SKM-1 (cell line): ENCODE measurements at regions not wholly inside any gene's neighbourhood (a gene's known extent, or its start where the extent isn't known, plus 50 kb on each side); places are given as distances from the start of the nearest gene placed in this dataset.
"Not testable (repeated sequence)": the region's sequence is repeated elsewhere in the genome, so short reads cannot be mapped to it uniquely, and the experiment has no call there.

Experiments used
- DNase-seq: peaks from one replicate; lab custom pipeline; 2025; ENCODE audit not compliant: unreplicated experiment; lab: John Stamatoyannopoulos, UW

DNA sequence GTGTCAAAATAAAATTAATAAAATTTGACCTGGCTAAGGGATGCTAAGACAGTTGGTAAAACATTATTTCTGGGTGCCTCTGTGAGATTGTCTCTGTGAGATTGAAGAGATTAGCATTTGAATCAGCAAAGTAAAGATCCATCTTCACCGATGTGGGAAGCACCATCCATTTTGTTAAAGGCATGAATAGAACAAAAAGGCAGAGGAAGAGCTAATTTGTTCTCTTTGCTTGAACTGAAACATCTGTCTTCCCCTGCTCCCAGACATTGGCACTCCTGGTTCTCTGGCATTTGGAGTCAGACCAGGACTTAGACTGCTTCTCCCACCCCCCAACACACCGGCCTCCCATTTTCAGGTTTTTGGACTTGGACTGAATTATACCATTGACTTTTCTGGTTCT is 603.8 kb upstream of the LINC00305 start:
- no peak for DNase-seq

DNA sequence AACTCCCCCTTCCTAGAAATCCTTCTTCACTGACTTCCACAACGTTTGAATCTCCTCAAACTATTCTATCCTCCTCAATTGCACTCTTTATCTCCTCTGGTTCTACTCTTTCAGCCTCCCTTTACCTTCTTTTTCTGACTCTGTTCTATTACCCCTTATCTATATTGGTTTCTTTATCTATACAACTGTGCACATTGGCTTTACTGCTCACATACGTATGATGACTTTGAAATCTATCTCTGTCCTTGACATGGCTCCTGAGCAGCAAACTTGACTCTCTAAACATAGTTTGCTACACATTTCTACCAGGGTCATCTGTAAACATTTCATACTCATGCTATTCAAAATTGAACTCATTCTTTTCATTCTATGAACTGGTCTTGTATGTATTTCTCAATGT is 601.0 kb upstream of the LINC00305 start:
- DNase-seq, result no peak

DNA sequence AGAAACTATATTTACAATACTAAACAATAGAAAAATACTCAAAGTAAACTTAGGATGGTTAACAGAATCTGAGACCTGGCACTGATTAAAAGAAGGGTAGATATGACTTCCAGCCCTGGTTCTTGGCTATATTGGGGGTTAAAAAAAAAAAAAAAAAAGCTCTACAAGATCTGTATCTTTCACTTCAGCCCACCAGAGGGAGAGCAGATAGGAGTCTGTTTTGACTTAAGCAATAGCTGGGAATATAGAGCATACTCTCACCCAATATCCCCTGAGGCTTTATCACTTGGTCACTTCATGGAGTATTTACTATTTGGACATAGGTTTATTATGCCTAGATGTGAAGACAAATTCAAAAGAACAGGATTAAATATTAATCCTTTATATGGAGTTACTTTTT is 598.9 kb upstream of the LINC00305 start:
- no peak for DNase-seq

DNA sequence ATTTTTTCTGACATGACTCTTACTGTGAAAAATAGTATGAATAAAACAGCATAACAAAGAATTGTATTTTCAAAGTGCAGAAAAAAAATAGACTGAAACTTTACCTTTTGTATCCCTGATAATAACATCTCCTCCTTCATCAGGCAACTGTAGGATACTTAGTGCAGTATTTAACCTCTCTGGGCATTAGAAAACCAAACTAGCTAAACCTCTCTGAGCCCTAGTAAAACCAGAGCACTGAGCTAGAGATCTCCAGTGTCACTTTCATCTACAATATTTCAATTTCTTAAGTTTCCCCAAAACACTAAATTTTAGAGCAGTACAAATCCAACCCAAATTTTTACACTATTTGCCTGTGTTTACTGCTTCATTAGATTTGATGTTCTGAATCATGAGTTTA is 594.0 kb upstream of the LINC00305 start:
- no peak for DNase-seq

- DNase-seq, result no peak
Observed at GRCh38 chr18:64734063-64734462, 585.2 kb upstream of the LINC00305 start.

GRCh38 chr18:64725657-64726056 is 576.8 kb upstream of the LINC00305 start:
- DNase-seq, result not testable (repeated sequence)

- DNase-seq, result no peak
Observed at GRCh38 chr18:64720781-64721464, 572.0 kb upstream of the LINC00305 start.

DNA sequence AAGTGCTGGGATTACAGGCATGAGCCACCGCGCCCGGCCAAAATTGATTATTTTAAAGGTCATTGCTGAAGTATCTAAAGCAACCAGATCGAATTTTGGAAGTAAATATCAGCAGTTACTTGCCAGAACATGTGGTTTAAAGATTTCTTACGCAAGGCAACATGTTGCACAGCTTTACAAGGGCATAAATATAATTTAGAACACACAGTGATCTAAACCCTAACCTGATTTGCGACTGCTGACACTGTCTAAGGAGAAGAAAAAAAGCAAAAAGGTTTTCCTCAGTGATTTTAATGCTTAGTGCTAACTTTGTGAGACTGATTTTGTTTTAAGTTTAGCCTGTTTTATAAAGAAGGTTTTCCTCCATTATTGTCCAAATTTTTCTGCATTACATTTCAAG is 569.9 kb upstream of the LINC00305 start:
- DNase-seq, result no peak

DNA sequence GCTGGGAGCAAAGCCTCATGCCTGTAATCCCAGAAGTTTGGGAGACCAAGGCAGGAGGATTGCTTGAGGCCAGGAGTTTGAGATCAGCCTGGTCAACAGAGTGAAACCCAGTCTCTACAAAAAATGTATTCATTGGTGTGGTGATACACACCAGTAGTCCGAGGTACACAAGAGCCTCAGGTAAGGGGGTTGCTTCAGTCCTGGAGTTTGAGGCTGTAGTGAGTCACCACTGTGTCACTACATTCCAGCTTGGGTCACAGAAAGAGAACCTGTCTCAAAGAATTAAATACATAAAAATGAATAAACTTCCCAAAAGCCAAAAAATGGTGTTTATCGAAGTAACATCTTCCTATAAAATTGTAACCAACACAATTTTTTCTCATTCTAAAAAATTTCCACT is 568.1 kb upstream of the LINC00305 start:
- DNase-seq, result no peak

GRCh38 chr18:64714086-64714485 is 565.2 kb upstream of the LINC00305 start:
- DNase-seq, result no peak

DNA sequence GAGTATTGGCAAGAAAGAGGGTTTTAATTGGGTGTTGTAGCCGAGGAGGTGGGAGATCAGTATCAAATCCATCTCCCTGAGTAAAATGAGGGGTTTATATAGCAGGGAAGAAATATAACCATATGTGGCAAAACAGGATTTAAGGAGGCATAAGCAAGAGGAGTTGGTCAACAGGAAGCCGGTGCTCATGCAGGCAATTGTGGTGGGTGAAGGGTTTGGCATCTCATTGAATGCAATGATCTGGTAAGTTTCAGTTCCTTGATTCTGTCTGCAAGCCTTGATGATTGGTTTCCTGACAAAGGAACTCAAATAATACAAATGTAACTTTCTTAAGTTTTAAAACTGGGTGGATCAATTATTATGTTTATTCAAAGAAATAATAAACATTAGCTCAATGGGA is 564.4 kb upstream of the LINC00305 start:
- DNase-seq, result peak; percentile 43

DNA sequence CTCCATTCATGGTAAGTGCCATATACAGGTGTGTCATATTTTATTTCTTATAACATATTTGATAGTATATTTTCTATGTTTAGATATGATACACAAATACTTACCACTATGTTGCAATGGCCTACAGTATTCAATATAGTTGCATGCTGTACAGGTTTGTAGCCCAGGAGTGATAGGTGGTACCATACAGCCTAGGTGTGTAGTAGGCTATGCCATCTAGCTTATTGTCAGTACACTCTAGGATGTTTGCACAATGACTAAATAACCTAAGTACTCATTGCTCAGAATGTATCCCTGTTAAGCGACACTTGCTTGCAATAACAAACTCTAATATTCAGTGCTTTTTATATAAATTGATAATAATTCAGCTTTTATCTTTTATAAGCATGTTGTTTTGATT is 563.1 kb upstream of the LINC00305 start:
- DNase-seq, result no peak

DNA sequence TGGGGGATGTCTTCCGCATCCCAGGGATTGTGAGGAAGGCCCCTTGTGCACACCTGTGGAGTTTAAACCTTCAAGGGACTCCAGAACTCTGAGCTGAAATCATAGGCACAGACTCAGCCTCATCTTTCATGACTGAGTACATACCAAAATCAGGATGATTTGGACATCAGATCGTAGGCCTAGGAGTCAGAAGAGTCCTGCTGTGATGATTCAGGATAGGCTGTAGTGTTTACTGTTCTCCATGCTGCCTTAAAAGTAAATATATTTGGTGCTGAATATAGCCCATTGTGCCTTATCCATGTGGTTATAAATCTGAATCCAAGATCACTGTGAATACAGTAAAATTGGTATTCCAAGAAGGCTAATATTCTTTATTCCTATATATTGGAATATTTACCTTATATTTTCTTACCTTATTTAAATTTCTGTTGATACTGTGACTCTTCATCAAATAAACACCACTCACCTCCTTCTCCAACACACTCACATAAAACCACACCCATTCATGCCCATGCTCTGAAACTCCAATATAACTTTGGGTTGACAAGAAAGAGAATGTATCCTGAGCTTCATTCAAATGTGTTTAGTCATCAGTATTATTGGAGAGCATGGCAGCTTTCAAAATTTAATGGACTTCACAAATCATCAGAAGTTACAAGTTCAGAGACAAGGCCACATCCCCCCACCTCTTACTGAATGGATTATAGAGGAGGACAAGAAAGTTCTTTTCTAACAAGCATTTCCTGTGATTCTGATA is 561.4 kb upstream of the LINC00305 start:
- no peak for DNase-seq

- no peak for DNase-seq
Observed at GRCh38 chr18:64707052-64707451, 558.2 kb upstream of the LINC00305 start.

DNA sequence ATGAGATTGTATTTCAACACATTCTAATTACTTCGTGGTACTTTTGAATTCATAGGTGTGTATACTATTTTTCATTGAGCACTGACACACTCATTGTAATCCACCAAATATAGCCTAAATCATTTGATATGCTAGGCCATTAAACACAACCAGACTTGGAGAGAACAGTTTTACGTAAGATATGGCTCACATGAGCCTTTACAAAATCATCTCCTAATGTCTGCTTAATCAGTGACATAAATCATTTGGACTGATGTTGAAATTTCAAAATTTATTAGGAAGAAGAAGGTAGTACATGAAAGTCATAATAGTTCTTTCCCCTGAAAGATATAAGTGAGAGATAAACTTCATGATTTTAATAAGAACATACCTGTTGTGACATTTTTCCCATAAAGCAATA is 550.2 kb upstream of the LINC00305 start:
- no peak for DNase-seq

- DNase-seq, result peak; percentile 36
Observed at GRCh38 chr18:64695851-64696553, 547.1 kb upstream of the LINC00305 start.

GRCh38 chr18:64693766-64694165 is 544.9 kb upstream of the LINC00305 start:
- no peak for DNase-seq

GRCh38 chr18:64692826-64693225 is 543.9 kb upstream of the LINC00305 start:
- no peak for DNase-seq

DNA sequence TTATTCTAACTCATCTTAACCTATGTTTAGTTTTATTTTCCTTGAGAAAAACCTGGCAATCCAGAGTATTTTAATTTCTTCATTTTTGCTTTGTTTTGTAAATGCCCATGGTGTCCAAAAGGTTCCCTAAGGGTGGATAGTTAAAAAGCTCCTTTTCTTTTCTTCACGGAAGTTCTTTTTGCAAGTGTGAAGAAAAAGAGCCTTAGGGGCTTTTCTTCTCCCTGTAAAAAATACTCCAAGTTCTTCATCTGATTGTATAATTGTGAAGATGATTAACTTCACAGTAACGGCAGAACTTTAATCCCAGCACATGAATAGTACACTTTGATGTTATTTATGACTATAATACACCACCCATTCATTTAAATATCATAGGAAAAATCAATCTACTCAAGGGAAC is 530.2 kb upstream of the LINC00305 start:
- no peak for DNase-seq

DNA sequence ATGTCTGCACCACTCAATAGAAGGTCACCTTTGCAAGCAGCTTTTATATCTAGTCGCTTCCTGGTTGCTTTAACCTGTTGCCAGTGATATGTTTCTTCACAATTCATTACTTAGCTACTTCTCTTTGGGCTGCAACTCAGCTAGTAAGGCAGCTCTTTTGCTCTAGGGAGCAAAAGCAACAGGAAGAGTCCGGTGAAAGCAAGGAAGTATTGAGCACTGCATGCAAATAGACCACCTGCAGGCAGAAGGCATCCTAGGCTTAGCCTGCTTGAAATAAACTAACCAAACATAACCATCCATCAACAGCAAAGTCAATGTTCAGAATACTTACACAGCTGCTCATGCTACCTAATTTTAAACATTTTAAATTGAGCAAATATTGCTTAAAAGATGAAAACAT is 529.2 kb upstream of the LINC00305 start:
- no peak for DNase-seq

- no peak for DNase-seq
Observed at GRCh38 chr18:64674694-64675093, 525.8 kb upstream of the LINC00305 start.

GRCh38 chr18:64671293-64671692 is 522.4 kb upstream of the LINC00305 start:
- not testable (repeated sequence) for DNase-seq
